ENCODE measurements at regions not wholly inside any gene's neighbourhood (a gene's known extent, or its start where the extent isn't known, plus 50 kb on each side); places are given as distances from the start of the nearest gene placed in this dataset.

DNA sequence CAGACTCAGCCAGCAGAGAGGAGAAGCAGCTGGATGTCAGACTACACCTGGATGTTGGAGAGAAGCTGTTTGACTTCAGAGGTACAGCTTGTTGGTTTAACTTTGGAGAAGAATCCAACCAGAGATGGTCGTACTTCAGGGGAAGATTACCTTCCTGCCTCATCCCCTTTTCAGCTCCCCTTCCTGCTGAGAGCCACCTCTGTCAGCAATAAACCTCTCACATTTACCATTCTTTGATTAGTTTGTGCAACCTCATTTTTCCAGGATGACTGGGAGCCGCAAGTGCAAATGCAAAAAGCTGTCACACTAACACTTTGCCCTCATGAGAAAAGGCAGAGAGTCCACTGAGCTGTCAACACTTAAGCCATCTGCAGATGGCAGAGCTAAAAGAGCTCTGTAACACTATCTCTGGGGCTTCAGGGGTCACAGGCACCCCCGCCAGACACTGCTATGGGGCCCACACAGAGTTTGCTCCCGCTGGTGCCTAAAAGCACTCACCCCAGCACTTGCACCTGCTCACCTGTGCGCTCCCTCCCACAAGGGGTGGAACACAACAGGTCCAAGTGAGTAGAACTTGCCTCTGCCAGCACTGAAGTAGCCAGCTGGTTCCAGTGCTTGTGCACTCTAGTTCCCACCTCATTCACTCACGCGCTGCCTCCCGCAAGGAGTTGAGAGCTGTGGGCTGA is 391.7 kb downstream of the METTL4 start:
- FAIRE-seq (no peak), DNase-seq (ENCODE audit: low read depth) (no peak)
- no peak overlapping the region for H3K4me3 ChIP-seq (ENCODE audit: insufficient read depth, low read depth, low read length)
- no peak for TF ChIP-seq EZH2 (IDR thresholded peaks at IDR 0.05; ENCODE audit: insufficient read depth, low read length)
- TF ChIP-seq, protein P1, sequence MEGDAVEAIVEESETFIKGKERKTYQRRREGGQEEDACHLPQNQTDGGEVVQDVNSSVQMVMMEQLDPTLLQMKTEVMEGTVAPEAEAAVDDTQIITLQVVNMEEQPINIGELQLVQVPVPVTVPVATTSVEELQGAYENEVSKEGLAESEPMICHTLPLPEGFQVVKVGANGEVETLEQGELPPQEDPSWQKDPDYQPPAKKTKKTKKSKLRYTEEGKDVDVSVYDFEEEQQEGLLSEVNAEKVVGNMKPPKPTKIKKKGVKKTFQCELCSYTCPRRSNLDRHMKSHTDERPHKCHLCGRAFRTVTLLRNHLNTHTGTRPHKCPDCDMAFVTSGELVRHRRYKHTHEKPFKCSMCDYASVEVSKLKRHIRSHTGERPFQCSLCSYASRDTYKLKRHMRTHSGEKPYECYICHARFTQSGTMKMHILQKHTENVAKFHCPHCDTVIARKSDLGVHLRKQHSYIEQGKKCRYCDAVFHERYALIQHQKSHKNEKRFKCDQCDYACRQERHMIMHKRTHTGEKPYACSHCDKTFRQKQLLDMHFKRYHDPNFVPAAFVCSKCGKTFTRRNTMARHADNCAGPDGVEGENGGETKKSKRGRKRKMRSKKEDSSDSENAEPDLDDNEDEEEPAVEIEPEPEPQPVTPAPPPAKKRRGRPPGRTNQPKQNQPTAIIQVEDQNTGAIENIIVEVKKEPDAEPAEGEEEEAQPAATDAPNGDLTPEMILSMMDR (IDR thresholded peaks at IDR 0.05; ENCODE audit: insufficient read depth, low read depth, low read length) = no peak
- H3K9ac ChIP-seq (ENCODE audit: low read length) = no peak overlapping the region
- Mint-ChIP-seq H3K4me3 (ENCODE audit: unreplicated experiment) (no peak overlapping the region), H3K9me3 (ENCODE audit: unreplicated experiment) (peaks cover 4% of the 10 kb centered on the region), H3K36me3 (ENCODE audit: low read depth, unreplicated experiment) (no peaks in the 10 kb centered on the region), H3K27ac (ENCODE audit: unreplicated experiment) (no peak overlapping the region), H3K27me3 (ENCODE audit: low read depth, unreplicated experiment) (peaks cover 2% of the 10 kb centered on the region), H3K4me1 (ENCODE audit: low read depth, unreplicated experiment) (no peaks in the 10 kb centered on the region)
- H3K36me3 ChIP-seq (ENCODE audit: insufficient read depth, low read length) = no peaks in the 10 kb centered on the region
- no peak overlapping the region for H2AFZ ChIP-seq (ENCODE audit: low read depth, low read length)
- no peaks in the 10 kb centered on the region for H3K79me2 ChIP-seq (ENCODE audit: insufficient read depth, low read length)
- no peaks in the 10 kb centered on the region for H3K4me1 ChIP-seq (ENCODE audit: insufficient read depth, low read length)
- H3K27me3 ChIP-seq (ENCODE audit: insufficient read depth, low read length) = no peaks in the 10 kb centered on the region
- no peaks in the 10 kb centered on the region for H4K20me1 ChIP-seq (ENCODE audit: insufficient read depth, low read length)
- no peak overlapping the region for H3K27ac ChIP-seq (ENCODE audit: low read depth, low read length)
- no peaks in the 10 kb centered on the region for H3K9me3 ChIP-seq (ENCODE audit: insufficient read depth, low read depth, low read length)
- H3K4me2 ChIP-seq (ENCODE audit: low read length) = no peak overlapping the region

DNA sequence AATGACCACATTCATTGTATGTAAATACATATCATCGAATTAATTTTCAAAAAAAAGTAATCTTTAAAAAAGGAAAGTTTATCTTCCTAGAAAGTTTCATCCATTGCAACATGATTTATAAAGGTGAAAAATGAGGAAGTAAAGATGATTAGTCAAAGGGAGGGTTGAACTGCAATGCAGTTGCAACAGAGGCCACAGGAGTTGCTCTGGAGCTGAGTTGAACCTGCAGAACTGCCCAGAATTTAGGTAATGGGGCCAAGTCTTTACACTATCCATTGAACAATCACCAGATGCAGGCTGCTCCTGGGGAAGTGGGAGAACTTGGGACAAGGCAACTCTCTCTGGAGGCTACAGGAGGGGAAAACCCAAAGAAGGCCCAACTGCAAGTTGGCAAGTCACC is 390.7 kb downstream of the METTL4 start:
- Histone ChIP-seq H3K79me2 (ENCODE audit: insufficient read depth, low read length) (no peaks in the 10 kb centered on the region), H3K27me3 (ENCODE audit: insufficient read depth, low read length) (no peaks in the 10 kb centered on the region), H3K4me2 (ENCODE audit: low read length) (no peak overlapping the region), H4K20me1 (ENCODE audit: insufficient read depth, low read length) (no peaks in the 10 kb centered on the region), H2AFZ (ENCODE audit: low read depth, low read length) (no peak overlapping the region), H3K27ac (ENCODE audit: low read depth, low read length) (no peak overlapping the region), H3K4me3 (ENCODE audit: insufficient read depth, low read depth, low read length) (no peak overlapping the region), H3K9ac (ENCODE audit: low read length) (no peak overlapping the region), H3K9me3 (ENCODE audit: insufficient read depth, low read depth, low read length) (no peaks in the 10 kb centered on the region), H3K4me1 (ENCODE audit: insufficient read depth, low read length) (no peaks in the 10 kb centered on the region), H3K36me3 (ENCODE audit: insufficient read depth, low read length) (no peaks in the 10 kb centered on the region)
- H3K9me3 Mint-ChIP-seq (ENCODE audit: unreplicated experiment) = peaks cover 4% of the 10 kb centered on the region
- H3K36me3 Mint-ChIP-seq (ENCODE audit: low read depth, unreplicated experiment) = no peaks in the 10 kb centered on the region
- no peak for FAIRE-seq
- H3K27ac Mint-ChIP-seq (ENCODE audit: unreplicated experiment) = no peak overlapping the region
- no peak for DNase-seq (ENCODE audit: low read depth)
- H3K4me1 Mint-ChIP-seq (ENCODE audit: low read depth, unreplicated experiment) = no peaks in the 10 kb centered on the region
- no peak for TF ChIP-seq EZH2 (IDR thresholded peaks at IDR 0.05; ENCODE audit: insufficient read depth, low read length)
- TF ChIP-seq, protein P1 (IDR thresholded peaks at IDR 0.05; ENCODE audit: insufficient read depth, low read depth, low read length) = no peak
- peaks cover 2% of the 10 kb centered on the region for H3K27me3 Mint-ChIP-seq (ENCODE audit: low read depth, unreplicated experiment)
- H3K4me3 Mint-ChIP-seq (ENCODE audit: unreplicated experiment) = no peak overlapping the region

DNA sequence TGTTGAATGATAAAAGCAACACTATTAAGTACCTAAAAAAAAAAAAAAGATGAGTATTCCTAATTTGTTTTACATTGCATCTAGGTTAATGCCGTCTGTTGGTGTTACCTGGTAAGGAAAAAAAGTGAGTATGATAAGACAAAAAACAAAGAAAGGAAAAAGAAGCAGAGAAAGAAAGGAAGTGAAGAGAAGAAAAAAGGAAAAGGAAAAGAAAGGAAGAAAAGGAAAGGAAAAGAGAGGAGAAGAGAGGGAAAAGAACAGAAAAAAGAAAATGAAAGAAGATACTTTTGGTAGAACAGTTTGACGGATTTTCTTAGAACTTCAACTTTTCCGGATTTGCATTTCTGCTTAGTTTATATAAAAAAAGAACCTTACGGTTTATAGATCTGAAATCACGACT is 387.9 kb downstream of the METTL4 start:
- Histone ChIP-seq H3K4me3 (ENCODE audit: insufficient read depth, low read depth, low read length) (no peak overlapping the region), H3K27ac (ENCODE audit: low read depth, low read length) (no peak overlapping the region), H3K9me3 (ENCODE audit: insufficient read depth, low read depth, low read length) (no peaks in the 10 kb centered on the region), H3K4me2 (ENCODE audit: low read length) (no peak overlapping the region), H4K20me1 (ENCODE audit: insufficient read depth, low read length) (no peaks in the 10 kb centered on the region), H2AFZ (ENCODE audit: low read depth, low read length) (no peak overlapping the region), H3K9ac (ENCODE audit: low read length) (no peak overlapping the region), H3K36me3 (ENCODE audit: insufficient read depth, low read length) (no peaks in the 10 kb centered on the region), H3K27me3 (ENCODE audit: insufficient read depth, low read length) (no peaks in the 10 kb centered on the region), H3K79me2 (ENCODE audit: insufficient read depth, low read length) (no peaks in the 10 kb centered on the region), H3K4me1 (ENCODE audit: insufficient read depth, low read length) (no peaks in the 10 kb centered on the region)
- Mint-ChIP-seq H3K4me3 (ENCODE audit: unreplicated experiment) (no peak overlapping the region), H3K4me1 (ENCODE audit: low read depth, unreplicated experiment) (no peaks in the 10 kb centered on the region), H3K9me3 (ENCODE audit: unreplicated experiment) (peaks cover 4% of the 10 kb centered on the region), H3K27ac (ENCODE audit: unreplicated experiment) (no peak overlapping the region), H3K27me3 (ENCODE audit: low read depth, unreplicated experiment) (peaks cover 2% of the 10 kb centered on the region), H3K36me3 (ENCODE audit: low read depth, unreplicated experiment) (no peaks in the 10 kb centered on the region)
- FAIRE-seq (no peak), DNase-seq (ENCODE audit: low read depth) (no peak)
- TF ChIP-seq, protein P1 (IDR thresholded peaks at IDR 0.05; ENCODE audit: insufficient read depth, low read depth, low read length) = no peak
- TF ChIP-seq EZH2 (IDR thresholded peaks at IDR 0.05; ENCODE audit: insufficient read depth, low read length) = no peak

Measured in astrocyte (in vitro differentiated cells and primary cell).